HG02759 (cell line): ENCODE measurements at regions not wholly inside any gene's neighbourhood (a gene's known extent, or its start where the extent isn't known, plus 50 kb on each side); places are given as distances from the start of the nearest gene placed in this dataset.

Experiments used
- ATAC-seq: cut with Tn5 transposase; IDR thresholded peaks from one replicate; pipeline ENCODE4 v1.9.1; 2021; ENCODE audit warnings: mild to moderate bottlenecking, moderate library complexity; ENCODE audit not compliant: unreplicated experiment

- ATAC-seq = no peak
Observed at GRCh38 chr1:239593527-239593926, 207.2 kb downstream of the CHRM3 start.

GRCh38 chr1:239600588-239600987 is 214.2 kb downstream of the CHRM3 start:
- no peak for ATAC-seq

- no peak for ATAC-seq
Observed at GRCh38 chr1:239601108-239601507, 214.7 kb downstream of the CHRM3 start.

- ATAC-seq = no peak
Observed at GRCh38 chr1:239603530-239603929, 217.2 kb downstream of the CHRM3 start.

- ATAC-seq = no peak
Observed at GRCh38 chr1:239606850-239607400, 220.6 kb downstream of the CHRM3 start.

- ATAC-seq = no peak
Observed at GRCh38 chr1:239608469-239608868, 222.1 kb downstream of the CHRM3 start.

GRCh38 chr1:239612379-239612778 is 226.0 kb downstream of the CHRM3 start:
- no peak for ATAC-seq

- no peak for ATAC-seq
Observed at GRCh38 chr1:239616673-239617072, 230.3 kb downstream of the CHRM3 start.

GRCh38 chr1:239617259-239617658 is 230.9 kb downstream of the CHRM3 start:
- ATAC-seq = no peak

- ATAC-seq = no peak
Observed at GRCh38 chr1:239617731-239618130, 231.4 kb downstream of the CHRM3 start.

- no peak for ATAC-seq
Observed at GRCh38 chr1:239619190-239619589, 232.8 kb downstream of the CHRM3 start.

GRCh38 chr1:239630767-239631166 is 244.4 kb downstream of the CHRM3 start:
- no peak for ATAC-seq

- no peak for ATAC-seq
Observed at GRCh38 chr1:239633432-239633831, 247.1 kb downstream of the CHRM3 start.

- no peak for ATAC-seq
Observed at GRCh38 chr1:239635276-239635675, 248.9 kb downstream of the CHRM3 start.

GRCh38 chr1:239636347-239636746 is 250.0 kb downstream of the CHRM3 start:
- no peak for ATAC-seq

- ATAC-seq = no peak
Observed at GRCh38 chr1:239644604-239645003, 258.2 kb downstream of the CHRM3 start.

- no peak for ATAC-seq
Observed at GRCh38 chr1:239647045-239647444, 260.7 kb downstream of the CHRM3 start.

- no peak for ATAC-seq
Observed at GRCh38 chr1:239647964-239648632, 261.7 kb downstream of the CHRM3 start.

- no peak for ATAC-seq
Observed at GRCh38 chr1:239655023-239655422, 268.7 kb downstream of the CHRM3 start.

- no peak for ATAC-seq
Observed at GRCh38 chr1:239657291-239657690, 270.9 kb downstream of the CHRM3 start.

- ATAC-seq = no peak
Observed at GRCh38 chr1:239662950-239663349, 276.6 kb downstream of the CHRM3 start.

- ATAC-seq = no peak
Observed at GRCh38 chr1:239672256-239672655, 285.9 kb downstream of the CHRM3 start.

GRCh38 chr1:239675735-239676134 is 289.4 kb downstream of the CHRM3 start:
- ATAC-seq = no peak
